HepG2 (cell line): ENCODE measurements at regions not wholly inside any gene's neighbourhood (a gene's known extent, or its start where the extent isn't known, plus 50 kb on each side); places are given as distances from the start of the nearest gene placed in this dataset.

Experiments
- ATAC-seq: fragments of 200-7000 bp; cut with Tn5 transposase; 3 replicates; pipeline ENCODE4 v1.9.1; 2020; ENCODE audit warnings: mild to moderate bottlenecking, moderate library complexity
- BruUV-seq: library from RNA; stranded (reverse); fragments of 400-500 nt; replicated peaks from 2 replicates; lab custom pipeline; 2021; lab: Mats Ljungman, UMichigan
- CTCF ChIA-PET: fragments of 300-600 bp; formaldehyde crosslinking; extraction: SDS; loops from one replicate; lab custom pipeline; 2021; ENCODE audit warnings: low total read pairs, inconsistent platforms, low intra/inter-chr PET ratio; lab: Yijun Ruan, JAX
- POLR2A ChIA-PET: fragments of 350-600 bp; sonication (Branson Sonifier 250); formaldehyde crosslinking; loops from one replicate; lab custom pipeline; 2020; ENCODE audit warnings: antibody characterized with exemption, inconsistent platforms; lab: Yijun Ruan, JAX
- DNase-seq: peaks from one replicate; pipeline ENCODE4 v3.0.0-alpha.2; 2015; ENCODE audit warnings: low spot score
- FAIRE-seq: peaks from 3 replicates; lab custom pipeline; 2011; peaks lifted over from hg19 to GRCh38; lab: Jason Lieb, UNC
- H2AFZ ChIP-seq: one replicate; pipeline ENCODE4 v1.6.1; 2011; ENCODE audit warnings: low read length, inconsistent platforms
- H3K27ac ChIP-seq: fragments of 300-600 bp; 3 replicates; pipeline ENCODE4 v1.8.0; 2011; ENCODE audit warnings: mixed run types, mild to moderate bottlenecking, mixed read lengths, low read length, inconsistent platforms; ENCODE audit not compliant: insufficient read depth; ENCODE audit errors: extremely low read length
- H3K27me3 ChIP-seq, 2 experiments: fragments of 200-600 bp in 1 of 2; 2 replicates in 1 of 2; 3 replicates in 1 of 2; pipeline versions ENCODE4 v1.6.0 to v1.8.0; 2011; ENCODE audit warnings: low read length in 2 of 2, mild to moderate bottlenecking in 2 of 2, moderate library complexity in 2 of 2, inconsistent platforms in 1 of 2; ENCODE audit not compliant: insufficient read depth in 2 of 2, control insufficient read depth in 1 of 2
- H3K36me3 ChIP-seq, 2 experiments: fragments of 200-600 bp in 1 of 2; replicated peaks in 1 of 2; 2 replicates in 1 of 2; 3 replicates in 1 of 2; pipeline versions ENCODE4 v1.5.1 to v1.8.0; 2011; ENCODE audit warnings: low read length in 2 of 2, inconsistent platforms in 1 of 2; ENCODE audit not compliant: insufficient read depth in 2 of 2, control insufficient read depth in 1 of 2
- H3K4me1 ChIP-seq: 2 replicates; pipeline ENCODE4 v1.5.1; 2012; ENCODE audit warnings: low read length, inconsistent platforms; ENCODE audit not compliant: insufficient read depth
- H3K4me2 ChIP-seq: 2 replicates; pipeline ENCODE4 v1.6.0; 2011; ENCODE audit warnings: low read depth, low read length, inconsistent platforms
- H3K4me3 ChIP-seq, 3 experiments: fragments of 200-600 bp in 1 of 3; sonication (generic), shearing (Covaris generic) in 1 of 3; replicated peaks in 1 of 3; 2 replicates each; pipeline ENCODE4 v1.5.1; 2011 to 2016; ENCODE audit warnings: low read length in 3 of 3, inconsistent platforms in 2 of 3, low read depth in 2 of 3, mild to moderate bottlenecking in 2 of 3, control low read depth in 1 of 3, mixed read lengths in 1 of 3; ENCODE audit not compliant: insufficient read depth in 1 of 3
- H3K79me2 ChIP-seq: one replicate; pipeline ENCODE4 v1.6.1; 2011; ENCODE audit warnings: low read length, inconsistent platforms; ENCODE audit not compliant: insufficient read depth
- H3K9ac ChIP-seq: 2 replicates; pipeline ENCODE4 v1.6.0; 2011; ENCODE audit warnings: mild to moderate bottlenecking, low read depth, low read length, inconsistent platforms; ENCODE audit not compliant: insufficient read depth
- H3K9me3 ChIP-seq: 2 replicates; pipeline ENCODE4 v1.5.1; 2012; ENCODE audit warnings: mild to moderate bottlenecking, low read length
- H4K20me1 ChIP-seq: 2 replicates; pipeline ENCODE4 v1.6.0; 2011; ENCODE audit warnings: inconsistent platforms, mild to moderate bottlenecking, low read length, moderate library complexity; ENCODE audit not compliant: insufficient read depth
- BORCS8-MEF2B ChIP-seq: sonication (generic); formaldehyde crosslinking; IDR thresholded peaks from 2 replicates; pipeline ENCODE4 v1.8.0; 2022; ENCODE audit warnings: mild to moderate bottlenecking, missing genetic modification reagents
- GTF2F1 ChIP-seq: fragments of 150-350 bp; IDR thresholded peaks from 2 replicates; pipeline ENCODE4 v1.6.1; 2014; ENCODE audit warnings: low read length
- NBN ChIP-seq: fragments of 450-650 bp; conservative IDR thresholded peaks from 2 replicates; pipeline ENCODE4 v1.6.1; 2017
- ZFYVE20 ChIP-seq: sonication (generic); formaldehyde crosslinking; IDR thresholded peaks from 2 replicates; pipeline ENCODE4 v1.8.0; 2023; ENCODE audit warnings: low read depth, mild to moderate bottlenecking, moderate library complexity, missing genetic modification reagents, borderline replicate concordance
- ZNF577 ChIP-seq: sonication (generic); formaldehyde crosslinking; IDR thresholded peaks from 2 replicates; pipeline ENCODE4 v1.4.0; 2020; ENCODE audit warnings: mild to moderate bottlenecking, low read depth, missing genetic modification reagents, borderline replicate concordance
- ZNF660 ChIP-seq: sonication (generic); formaldehyde crosslinking; IDR thresholded peaks from 2 replicates; pipeline ENCODE4 v1.5.1; 2020; ENCODE audit warnings: mild to moderate bottlenecking, low read depth, missing genetic modification reagents, borderline replicate concordance
- ZSCAN31 ChIP-seq: sonication (generic); formaldehyde crosslinking; IDR thresholded peaks from 2 replicates; pipeline ENCODE4 v1.5.0; 2020; ENCODE audit warnings: low read depth, mild to moderate bottlenecking, missing genetic modification reagents
- WGBS: methylation state at CpG from one replicate; pipeline ENCODE4 v1.1.6; 2017; ENCODE audit warnings: low lambda C conversion rate; 5-methylcytosine and 5-hydroxymethylcytosine counted together
- in situ Hi-C: cut with HindIII; loops from 2 replicates; pipeline ENCODE4 v1.10.0; 2017; ENCODE audit warnings: low pct_unique_long_range_greater_than_20kb; ENCODE audit not compliant: extremely low pct_ligation_motif_present
- intact Hi-C: fragments of 100-400 bp; cut with micrococcal nuclease; formaldehyde crosslinking; loops from one replicate; pipeline ENCODE4 v1.10.0; 2022; ENCODE audit not compliant: unreplicated experiment
- TF ChIP-seq, protein P1 (sequence below): sonication (generic); formaldehyde crosslinking; IDR thresholded peaks from 2 replicates; pipeline ENCODE4 v1.8.0; 2022; ENCODE audit warnings: missing genetic modification reagents, low read depth, mild to moderate bottlenecking, borderline replicate concordance

DNA sequence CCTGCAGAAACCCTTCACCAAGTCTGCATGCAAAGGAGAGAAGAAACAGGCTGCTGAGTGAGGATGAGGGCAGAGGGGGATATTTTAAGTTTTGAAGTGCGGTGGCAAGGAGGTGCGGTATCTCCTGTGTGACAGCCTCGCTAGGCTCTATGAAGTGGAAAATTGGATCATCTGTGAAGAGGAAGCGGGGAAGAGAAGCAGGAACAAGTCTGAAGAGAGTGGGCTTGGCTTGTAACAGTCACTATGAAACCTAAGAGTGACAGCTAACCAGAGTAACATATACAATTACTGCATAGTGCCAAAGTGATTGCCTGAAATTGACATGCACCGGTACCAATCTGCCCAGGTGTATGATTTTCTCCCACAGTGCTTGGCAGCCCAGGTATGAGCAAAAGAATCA, 287.5 kb upstream of the KLF14 start:
- TF ChIP-seq ZNF660 (CRISPR knock-in tag) (no peak), GTF2F1 (no peak), ZFYVE20 (no peak), NBN (no peak)
- TF ChIP-seq, protein P1, sequence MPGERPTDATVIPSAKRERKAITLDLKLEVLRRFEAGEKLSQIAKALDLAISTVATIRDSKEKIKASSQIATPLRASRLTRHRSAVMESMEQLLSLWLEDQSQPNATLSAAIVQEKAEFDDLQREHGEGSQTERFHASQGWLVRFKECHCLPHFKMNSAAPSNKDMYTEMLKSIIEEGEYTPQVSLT (CRISPR knock-in tag) = no peak
- H3K9ac ChIP-seq = no peak overlapping the region
- no peak overlapping the region for H3K27ac ChIP-seq
- no TSS peak for BruUV-seq
- ATAC-seq (no peak), FAIRE-seq (no peak), DNase-seq (no peak)
- intact Hi-C loops (no loop called here), in situ Hi-C loops (no loop called here)
- peaks cover 20% of the 10 kb centered on the region for H3K79me2 ChIP-seq
- peaks cover 34% of the 10 kb centered on the region; the same call in 1 of the 2 replicates for H4K20me1 ChIP-seq
- H2AFZ ChIP-seq = no peak overlapping the region
- no peaks in the 10 kb centered on the region for H3K9me3 ChIP-seq
- ChIA-PET POLR2A (no interaction called here), CTCF (no interaction called here)
- WGBS = over 99% methylated on average over 5 of the region's 5 CpGs
- H3K4me3 ChIP-seq = no peak overlapping the region
- no peak overlapping the region for H3K4me2 ChIP-seq
- H3K4me1 ChIP-seq = peaks cover 10% of the 10 kb centered on the region
- peaks cover 0 to 11% of the 10 kb centered on the region in 2 experiments; a peak in 4 of 5 replicates for H3K36me3 ChIP-seq
- H3K27me3 ChIP-seq = no peaks in the 10 kb centered on the region

DNA sequence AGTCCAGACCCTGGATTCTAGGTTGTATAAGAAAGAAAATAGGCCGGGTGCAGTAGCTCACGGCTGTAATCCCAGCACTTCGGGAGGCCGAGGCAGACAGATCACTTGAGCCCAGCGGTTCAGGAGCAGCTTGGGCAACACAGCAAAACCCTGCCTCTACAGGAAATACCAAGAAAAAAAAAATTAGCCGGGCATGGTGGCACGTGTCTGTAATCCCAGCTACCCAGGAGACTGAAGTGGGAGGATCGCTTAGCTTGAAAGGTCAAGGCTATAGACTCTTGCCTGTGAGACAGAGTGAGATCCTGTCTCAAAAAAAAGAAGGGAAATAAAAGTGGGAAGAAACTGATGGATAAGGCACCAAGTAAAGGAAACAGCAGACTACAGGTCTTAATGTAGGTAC, 287.9 kb upstream of the KLF14 start:
- Histone ChIP-seq H3K4me2 (no peak overlapping the region), H3K79me2 (peaks cover 17% of the 10 kb centered on the region), H3K9me3 (no peaks in the 10 kb centered on the region), H3K4me3 (no peak overlapping the region), H3K27me3 (no peaks in the 10 kb centered on the region), H3K9ac (no peak overlapping the region), H3K36me3 (peaks cover 0 to 11% of the 10 kb centered on the region in 2 experiments; a peak in 4 of 5 replicates), H3K4me1 (peaks cover 5% of the 10 kb centered on the region; the same call in 1 of the 2 replicates), H3K27ac (no peak overlapping the region), H2AFZ (no peak overlapping the region), H4K20me1 (peaks cover 30% of the 10 kb centered on the region; the same call in 1 of the 2 replicates)
- in situ Hi-C loops (no loop called here), intact Hi-C loops (no loop called here)
- TF ChIP-seq ZSCAN31 (CRISPR knock-in tag) (no peak), ZNF577 (CRISPR knock-in tag) (no peak), BORCS8-MEF2B (CRISPR knock-in tag) (no peak)
- POLR2A ChIA-PET = no interaction called here
- ATAC-seq (no peak), DNase-seq (no peak), FAIRE-seq (no peak)
- BruUV-seq = no TSS peak
- 95% methylated on average over 8 of the region's 8 CpGs for WGBS
- CTCF ChIA-PET = no interaction called here
